Endothelial cell of umbilical vein (primary cell): ENCODE measurements at regions not wholly inside any gene's neighbourhood (a gene's known extent, or its start where the extent isn't known, plus 50 kb on each side); places are given as distances from the start of the nearest gene placed in this dataset.

Experiments
- BruUV-seq: library from RNA; stranded (reverse); fragments of 400-500 nt; replicated peaks from 2 replicates; lab custom pipeline; 2021; lab: Mats Ljungman, UMichigan
- CTCF ChIA-PET: fragments of 300-600, 350-600 bp; sonication (Branson Sonifier 250); formaldehyde crosslinking; loops from one replicate; lab custom pipeline; 2021; ENCODE audit warnings: antibody characterized with exemption, inconsistent platforms; lab: Charles Lee
- POLR2A ChIA-PET: fragments of 300-600, 350-600 bp; sonication (Branson Sonifier 250); formaldehyde crosslinking; loops from one replicate; lab custom pipeline; 2021; ENCODE audit warnings: antibody characterized with exemption, inconsistent platforms; lab: Charles Lee
- DNase-seq: peaks from one replicate; pipeline ENCODE4 v3.0.0-alpha.2; 2011; ENCODE audit warnings: low read depth, low spot score
- FAIRE-seq: peaks from 2 replicates; lab custom pipeline; 2011; peaks lifted over from hg19 to GRCh38; lab: Jason Lieb, UNC
- H2AFZ ChIP-seq: 2 replicates; pipeline ENCODE4 v1.6.0; 2012; ENCODE audit warnings: low read depth, low read length, control low read depth, inconsistent platforms
- H3K27ac ChIP-seq: 2 replicates; pipeline ENCODE4 v1.5.1; 2011; ENCODE audit warnings: low read depth, mild to moderate bottlenecking, control low read depth, low read length, moderate library complexity; ENCODE audit not compliant: insufficient read depth
- H3K27me3 ChIP-seq, 2 experiments: 2 replicates each; pipeline versions ENCODE4 v1.6.0 to v1.6.1; 2011; ENCODE audit warnings: low read length in 2 of 2, mixed read lengths in 1 of 2; ENCODE audit not compliant: control insufficient read depth in 2 of 2, insufficient read depth in 2 of 2
- H3K36me3 ChIP-seq, 2 experiments: 2 replicates in 1 of 2; 3 replicates in 1 of 2; pipeline ENCODE4 v1.5.1; 2011; ENCODE audit warnings: low read length in 2 of 2, mild to moderate bottlenecking in 1 of 2, moderate library complexity in 1 of 2; ENCODE audit not compliant: control insufficient read depth in 2 of 2, insufficient read depth in 2 of 2; ENCODE audit errors: extremely low read depth in 1 of 2
- H3K4me1 ChIP-seq: 3 replicates; pipeline ENCODE4 v1.5.1; 2011; ENCODE audit warnings: mild to moderate bottlenecking, low read length; ENCODE audit not compliant: control insufficient read depth, insufficient read depth; ENCODE audit errors: extremely low read depth
- H3K4me2 ChIP-seq: 2 replicates; pipeline ENCODE4 v1.6.1; 2011; ENCODE audit warnings: low read length, control low read depth, mixed read lengths; ENCODE audit not compliant: insufficient read depth
- H3K4me3 ChIP-seq, 3 experiments: fragments of 200-600 bp in 1 of 3; sonication (generic), shearing (Covaris generic) in 1 of 3; replicated peaks in 1 of 3; 2 replicates each; pipeline ENCODE4 v1.5.1; 2011 to 2016; ENCODE audit warnings: control low read depth in 3 of 3, low read length in 3 of 3, mild to moderate bottlenecking in 2 of 3, inconsistent platforms in 1 of 3, low read depth in 1 of 3, moderate library complexity in 1 of 3; ENCODE audit not compliant: insufficient read depth in 1 of 3
- H3K79me2 ChIP-seq: 2 replicates; pipeline ENCODE4 v1.6.0; 2012; ENCODE audit warnings: low read length, inconsistent platforms; ENCODE audit not compliant: control insufficient read depth, insufficient read depth
- H3K9ac ChIP-seq: replicated peaks from 2 replicates; pipeline ENCODE3; 2011; ENCODE audit warnings: low read length, control low read depth; ENCODE audit not compliant: insufficient read depth; ENCODE audit errors: extremely low read depth
- H3K9me1 ChIP-seq: replicated peaks from 3 replicates; pipeline ENCODE4 v1.6.0; 2011; ENCODE audit warnings: mild to moderate bottlenecking, low read length; ENCODE audit not compliant: control insufficient read depth, insufficient read depth; ENCODE audit errors: extremely low read depth
- H3K9me3 ChIP-seq: replicated peaks from 2 replicates; pipeline ENCODE4 v1.5.1; 2012; ENCODE audit warnings: low read length, inconsistent platforms; ENCODE audit not compliant: control insufficient read depth, insufficient read depth
- H4K20me1 ChIP-seq: replicated peaks from 2 replicates; pipeline ENCODE3; 2011; ENCODE audit warnings: mild to moderate bottlenecking, low read length; ENCODE audit not compliant: control insufficient read depth, insufficient read depth; ENCODE audit errors: extremely low read depth
- EZH2 ChIP-seq: IDR thresholded peaks from 2 replicates; pipeline ENCODE4 v1.6.1; 2012; ENCODE audit warnings: borderline replicate concordance, low read depth, mild to moderate bottlenecking, moderate library complexity, low read length, inconsistent platforms; ENCODE audit not compliant: severe bottlenecking
- FOS ChIP-seq: IDR thresholded peaks from 2 replicates; pipeline ENCODE4 v1.6.1; 2011; ENCODE audit warnings: mild to moderate bottlenecking, low read length, moderate library complexity, borderline replicate concordance; ENCODE audit not compliant: insufficient read depth
- MYC ChIP-seq: IDR thresholded peaks from one replicate; pipeline ENCODE4 v1.6.1; 2011; ENCODE audit warnings: mild to moderate bottlenecking, low read depth, low read length
- dilution Hi-C: fragments of 300-500 bp; cut with MboI; formaldehyde crosslinking; loops from one replicate; pipeline ENCODE4 v1.15.0; 2019; ENCODE audit warnings: low sequenced_read_pairs; ENCODE audit not compliant: extremely low pct_ligation_motif_present
- intact Hi-C: fragments of 100-400 bp; cut with micrococcal nuclease; formaldehyde crosslinking; loops from one replicate; pipeline ENCODE4 v1.10.0; 2022
- TF ChIP-seq, protein P1 (sequence below): IDR thresholded peaks from 2 replicates; pipeline ENCODE4 v1.6.1; 2011; ENCODE audit not compliant: insufficient read depth, insufficient read length
- TF ChIP-seq, protein P2 (sequence below), 2 donors: IDR thresholded peaks; 1 replicate in 1 of 2; 2 replicates in 1 of 2; pipeline ENCODE4 v1.5.1; 2011; ENCODE audit warnings: low read length in 2 of 2, mild to moderate bottlenecking in 2 of 2, moderate library complexity in 2 of 2, control low read depth in 1 of 2, inconsistent platforms in 1 of 2, low read depth in 1 of 2; ENCODE audit not compliant: insufficient read depth in 1 of 2; ENCODE audit errors: extremely low read depth in 1 of 2

DNA sequence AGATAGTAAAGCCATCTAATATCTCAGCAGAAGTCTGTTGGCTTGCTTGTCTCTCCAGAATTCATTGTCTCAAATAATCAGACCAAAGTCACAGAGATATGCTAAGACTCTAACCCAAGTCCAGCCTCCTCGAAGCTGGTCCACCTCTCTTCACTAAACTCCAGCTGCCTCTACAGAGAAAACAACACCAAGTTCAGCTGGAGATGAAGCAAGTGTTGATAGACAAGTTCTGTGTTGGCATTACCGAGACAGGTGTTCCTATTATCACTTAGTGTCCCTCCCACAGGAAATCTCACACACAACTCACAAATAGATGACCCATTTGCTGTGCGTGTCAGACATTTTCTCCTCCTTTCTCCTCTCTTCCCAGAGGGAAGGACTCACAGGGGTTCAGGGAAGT is 164.4 kb upstream of the ANKFN1 start:
- Histone ChIP-seq H2AFZ (no peak overlapping the region), H3K9ac (no peak overlapping the region), H3K4me2 (no peak overlapping the region), H4K20me1 (no peaks in the 10 kb centered on the region), H3K27ac (no peak overlapping the region), H3K9me1 (no peaks in the 10 kb centered on the region), H3K79me2 (no peaks in the 10 kb centered on the region), H3K9me3 (no peaks in the 10 kb centered on the region), H3K36me3 (no peaks in the 10 kb centered on the region), H3K27me3 (no peaks in the 10 kb centered on the region), H3K4me1 (no peaks in the 10 kb centered on the region), H3K4me3 (no peak overlapping the region)
- FAIRE-seq (no peak), DNase-seq (no peak)
- no TSS peak for BruUV-seq
- ChIA-PET CTCF (no interaction called here), POLR2A (no interaction called here)
- TF ChIP-seq FOS = no peak
- no peak for TF ChIP-seq EZH2
- TF ChIP-seq MYC = no peak
- TF ChIP-seq, protein P1, sequence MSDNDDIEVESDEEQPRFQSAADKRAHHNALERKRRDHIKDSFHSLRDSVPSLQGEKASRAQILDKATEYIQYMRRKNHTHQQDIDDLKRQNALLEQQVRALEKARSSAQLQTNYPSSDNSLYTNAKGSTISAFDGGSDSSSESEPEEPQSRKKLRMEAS = no peak
- TF ChIP-seq, protein P2, sequence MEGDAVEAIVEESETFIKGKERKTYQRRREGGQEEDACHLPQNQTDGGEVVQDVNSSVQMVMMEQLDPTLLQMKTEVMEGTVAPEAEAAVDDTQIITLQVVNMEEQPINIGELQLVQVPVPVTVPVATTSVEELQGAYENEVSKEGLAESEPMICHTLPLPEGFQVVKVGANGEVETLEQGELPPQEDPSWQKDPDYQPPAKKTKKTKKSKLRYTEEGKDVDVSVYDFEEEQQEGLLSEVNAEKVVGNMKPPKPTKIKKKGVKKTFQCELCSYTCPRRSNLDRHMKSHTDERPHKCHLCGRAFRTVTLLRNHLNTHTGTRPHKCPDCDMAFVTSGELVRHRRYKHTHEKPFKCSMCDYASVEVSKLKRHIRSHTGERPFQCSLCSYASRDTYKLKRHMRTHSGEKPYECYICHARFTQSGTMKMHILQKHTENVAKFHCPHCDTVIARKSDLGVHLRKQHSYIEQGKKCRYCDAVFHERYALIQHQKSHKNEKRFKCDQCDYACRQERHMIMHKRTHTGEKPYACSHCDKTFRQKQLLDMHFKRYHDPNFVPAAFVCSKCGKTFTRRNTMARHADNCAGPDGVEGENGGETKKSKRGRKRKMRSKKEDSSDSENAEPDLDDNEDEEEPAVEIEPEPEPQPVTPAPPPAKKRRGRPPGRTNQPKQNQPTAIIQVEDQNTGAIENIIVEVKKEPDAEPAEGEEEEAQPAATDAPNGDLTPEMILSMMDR (IDR thresholded peaks at IDR 0.05; ENCODE audit: extremely low read depth in 1 of 2, insufficient read depth in 1 of 2, low read depth in 1 of 2, low read length in 2 of 2) = no peak
- dilution Hi-C loops (no loop called here), intact Hi-C loops (no loop called here)
